HCT116 (cell line): ENCODE measurements at regions not wholly inside any gene's neighbourhood (a gene's known extent, or its start where the extent isn't known, plus 50 kb on each side); places are given as distances from the start of the nearest gene placed in this dataset.

ENCODE experiments used
- ATAC-seq: fragments of 200-7000 bp; cut with Tn5 transposase; 2 replicates; pipeline ENCODE4 v1.9.1; 2020; ENCODE audit warnings: mild to moderate bottlenecking, moderate library complexity
- BruUV-seq: library from RNA; stranded (reverse); fragments of 400-500 nt; replicated peaks from 2 replicates; lab custom pipeline; 2021; lab: Mats Ljungman, UMichigan
- CTCF ChIA-PET: fragments of 300-600 bp; sonication (Branson Sonifier 250); formaldehyde crosslinking; loops from one replicate; lab custom pipeline; 2021; ENCODE audit warnings: antibody characterized with exemption; lab: Charles Lee
- POLR2A ChIA-PET: fragments of 300-600, 350-600 bp; sonication (Branson Sonifier 250); formaldehyde crosslinking; loops from one replicate; lab custom pipeline; 2021; ENCODE audit warnings: antibody characterized with exemption; lab: Charles Lee
- RAD21 ChIA-PET, 2 experiments: fragments of 300-600 bp; sonication (Branson Sonifier 250); formaldehyde crosslinking; loops; one replicate each; lab custom pipeline; 2023; ENCODE audit warnings: low total read pairs in 2 of 2; ENCODE audit not compliant: uncharacterized antibody in 2 of 2, unreplicated experiment in 2 of 2, low non-redundant PET in 1 of 2; lab: Charles Lee
- DNase-seq: peaks from one replicate; pipeline ENCODE4 v3.0.0-alpha.2; 2010; ENCODE audit warnings: low read depth, low spot score
- H2AFZ ChIP-seq: fragments of 200-600 bp; shearing (Covaris generic), sonication (generic); 2 replicates; pipeline ENCODE4 v1.6.1; 2017; ENCODE audit warnings: low read depth, mixed run types, mixed read lengths, antibody characterized with exemption, low read length; ENCODE audit not compliant: poor library complexity, severe bottlenecking
- H3K27ac ChIP-seq: 2 replicates; pipeline ENCODE4 v1.5.1; 2012; ENCODE audit warnings: low read depth, low read length
- H3K27me3 ChIP-seq: fragments of 200-600 bp; sonication (generic); 2 replicates; pipeline ENCODE4 v1.6.1; 2016; ENCODE audit warnings: mixed run types, low read length, mixed read lengths; ENCODE audit not compliant: insufficient read depth
- H3K36me3 ChIP-seq, 2 experiments: fragments of 200-500 bp in 1 of 2; fragments of 200-600 bp in 1 of 2; sonication (Bioruptor generic) in 1 of 2; sonication (generic) in 1 of 2; 2 replicates each; pipeline versions ENCODE4 v1.5.1 to v1.6.1; 2014 to 2016; ENCODE audit warnings: low read length in 2 of 2, inconsistent platforms in 1 of 2, mixed read lengths in 1 of 2, mixed run types in 1 of 2; ENCODE audit not compliant: insufficient read depth in 2 of 2, control insufficient read depth in 1 of 2
- H3K4me1 ChIP-seq, 2 experiments: fragments of 200-600 bp in 1 of 2; sonication (generic) in 1 of 2; 2 replicates each; pipeline versions ENCODE4 v1.5.1 to v1.6.1; 2012 to 2017; ENCODE audit warnings: low read length in 2 of 2, inconsistent platforms in 1 of 2, mild to moderate bottlenecking in 1 of 2, mixed read lengths in 1 of 2, mixed run types in 1 of 2, moderate library complexity in 1 of 2; ENCODE audit not compliant: insufficient read depth in 2 of 2, control insufficient read depth in 1 of 2
- H3K4me2 ChIP-seq: fragments of 200-600 bp; sonication (generic); 2 replicates; pipeline ENCODE4 v1.6.1; 2017; ENCODE audit warnings: mixed run types, low read length, mixed read lengths
- H3K4me3 ChIP-seq, 2 experiments: fragments of 200-600 bp in 1 of 2; sonication (generic) in 1 of 2; replicated peaks in 1 of 2; 2 replicates each; pipeline ENCODE4 v1.5.1; 2011 to 2016; ENCODE audit warnings: low read length in 2 of 2, control low read depth in 1 of 2, low read depth in 1 of 2, mild to moderate bottlenecking in 1 of 2, mixed read lengths in 1 of 2, mixed run types in 1 of 2
- H3K79me2 ChIP-seq: fragments of 200-600 bp; sonication (generic); 2 replicates; pipeline ENCODE4 v1.6.1; 2017; ENCODE audit warnings: mild to moderate bottlenecking, mixed run types, low read length, moderate library complexity, mixed read lengths; ENCODE audit not compliant: insufficient read depth
- H3K9ac ChIP-seq: fragments of 200-600 bp; sonication (generic); 2 replicates; pipeline ENCODE4 v1.6.1; 2016; ENCODE audit warnings: low read length, mixed read lengths
- H3K9me2 ChIP-seq: fragments of 200-600 bp; sonication (generic), shearing (Covaris generic); 2 replicates; pipeline ENCODE4 v1.6.1; 2017; ENCODE audit warnings: mixed run types, mild to moderate bottlenecking, moderate library complexity; ENCODE audit not compliant: insufficient read depth
- H3K9me3 ChIP-seq, 2 experiments: fragments of 200-500 bp in 1 of 2; fragments of 200-600 bp in 1 of 2; sonication (Bioruptor generic) in 1 of 2; sonication (generic) in 1 of 2; 2 replicates each; pipeline ENCODE4 v1.6.1; 2014 to 2017; ENCODE audit warnings: low read length in 2 of 2, mixed read lengths in 2 of 2, inconsistent platforms in 1 of 2, low read depth in 1 of 2, mild to moderate bottlenecking in 1 of 2, mixed run types in 1 of 2, moderate library complexity in 1 of 2; ENCODE audit not compliant: control insufficient read depth in 1 of 2, insufficient read depth in 1 of 2
- H4K20me1 ChIP-seq: fragments of 200-600 bp; sonication (generic), shearing (Covaris generic); 2 replicates; pipeline ENCODE4 v1.6.1; 2017; ENCODE audit warnings: mixed run types, mild to moderate bottlenecking, moderate library complexity; ENCODE audit not compliant: insufficient read depth
- EGR1 ChIP-seq: IDR thresholded peaks from 2 replicates; pipeline ENCODE4 v1.6.1; 2012; ENCODE audit warnings: low read depth
- EZH2 ChIP-seq: fragments of 200-600 bp; sonication (generic); IDR thresholded peaks from 2 replicates; pipeline ENCODE4 v1.6.1; 2017; ENCODE audit warnings: antibody characterized with exemption, mixed run types
- EZH2phosphoT487 ChIP-seq: fragments of 200-600 bp; IDR thresholded peaks from 2 replicates; pipeline ENCODE4 v1.6.1; 2018; ENCODE audit warnings: antibody characterized with exemption, borderline replicate concordance
- FOSL1 ChIP-seq: IDR thresholded peaks from 2 replicates; pipeline ENCODE4 v1.6.1; 2012; ENCODE audit warnings: low read depth
- REST ChIP-seq: IDR thresholded peaks from 2 replicates; pipeline ENCODE4 v1.6.1; 2012; ENCODE audit warnings: low read depth
- SIN3A ChIP-seq: IDR thresholded peaks from 2 replicates; pipeline ENCODE4 v1.6.1; 2012; ENCODE audit warnings: low read depth
- YY1 ChIP-seq: IDR thresholded peaks from 2 replicates; pipeline ENCODE4 v1.6.1; 2011; ENCODE audit warnings: low read length, low read depth, moderate library complexity, mild to moderate bottlenecking; ENCODE audit not compliant: insufficient replicate concordance; ENCODE audit errors: extremely low read depth
- intact Hi-C: fragments of 100-400 bp; cut with micrococcal nuclease; formaldehyde crosslinking; loops from 2 replicates; pipeline ENCODE4 v1.10.0; 2022
- TF ChIP-seq, protein P1 (sequence below), 3 experiments: fragments of 200-600 bp in 1 of 3; sonication (generic) in 1 of 3; IDR thresholded peaks in 2 of 3; conservative IDR thresholded peaks in 1 of 3; 2 replicates each; pipeline ENCODE4 v1.5.1; 2012 to 2017; ENCODE audit warnings: low read depth in 2 of 3, low read length in 2 of 3, antibody characterized with exemption in 1 of 3, borderline replicate concordance in 1 of 3, control low read depth in 1 of 3, mild to moderate bottlenecking in 1 of 3, mixed read lengths in 1 of 3, mixed run types in 1 of 3, moderate library complexity in 1 of 3; ENCODE audit not compliant: insufficient read depth in 1 of 3

- H3K4me2 ChIP-seq: no peak overlapping the region
- no peak for TF ChIP-seq EZH2
- TF ChIP-seq REST: no peak
- TF ChIP-seq SIN3A: no peak
- TF ChIP-seq EGR1: no peak
- TF ChIP-seq YY1: no peak
- no peak for TF ChIP-seq EZH2phosphoT487
- TF ChIP-seq FOSL1: no peak
- TF ChIP-seq, protein P1, sequence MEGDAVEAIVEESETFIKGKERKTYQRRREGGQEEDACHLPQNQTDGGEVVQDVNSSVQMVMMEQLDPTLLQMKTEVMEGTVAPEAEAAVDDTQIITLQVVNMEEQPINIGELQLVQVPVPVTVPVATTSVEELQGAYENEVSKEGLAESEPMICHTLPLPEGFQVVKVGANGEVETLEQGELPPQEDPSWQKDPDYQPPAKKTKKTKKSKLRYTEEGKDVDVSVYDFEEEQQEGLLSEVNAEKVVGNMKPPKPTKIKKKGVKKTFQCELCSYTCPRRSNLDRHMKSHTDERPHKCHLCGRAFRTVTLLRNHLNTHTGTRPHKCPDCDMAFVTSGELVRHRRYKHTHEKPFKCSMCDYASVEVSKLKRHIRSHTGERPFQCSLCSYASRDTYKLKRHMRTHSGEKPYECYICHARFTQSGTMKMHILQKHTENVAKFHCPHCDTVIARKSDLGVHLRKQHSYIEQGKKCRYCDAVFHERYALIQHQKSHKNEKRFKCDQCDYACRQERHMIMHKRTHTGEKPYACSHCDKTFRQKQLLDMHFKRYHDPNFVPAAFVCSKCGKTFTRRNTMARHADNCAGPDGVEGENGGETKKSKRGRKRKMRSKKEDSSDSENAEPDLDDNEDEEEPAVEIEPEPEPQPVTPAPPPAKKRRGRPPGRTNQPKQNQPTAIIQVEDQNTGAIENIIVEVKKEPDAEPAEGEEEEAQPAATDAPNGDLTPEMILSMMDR (IDR thresholded peaks at IDR 0.05 in 2 of 3, conservative IDR thresholded peaks at IDR 0.05 in 1 of 3; ENCODE audit: borderline replicate concordance in 1 of 3, insufficient read depth in 1 of 3, low read depth in 2 of 3, low read length in 2 of 3): no peak
- intact Hi-C loops: no loop called here
- H2AFZ ChIP-seq: no peak overlapping the region
- no peak for ATAC-seq
- BruUV-seq: no TSS peak
- H3K27ac ChIP-seq: no peak overlapping the region
- H3K36me3 ChIP-seq: no peaks in the 10 kb centered on the region
- H3K9me3 ChIP-seq: peaks cover 4 to 13% of the 10 kb centered on the region in 2 experiments; a peak in 2 of 4 replicates
- H3K27me3 ChIP-seq: no peaks in the 10 kb centered on the region
- H3K4me3 ChIP-seq: no peak overlapping the region
- no peaks in the 10 kb centered on the region for H4K20me1 ChIP-seq
- no peak for DNase-seq
- H3K79me2 ChIP-seq: no peaks in the 10 kb centered on the region
- no peaks in the 10 kb centered on the region for H3K4me1 ChIP-seq
- CTCF ChIA-PET: no interaction called here
- POLR2A ChIA-PET: no interaction called here
- RAD21 ChIA-PET: no interaction called here
- H3K9ac ChIP-seq: no peak overlapping the region
- H3K9me2 ChIP-seq: no peaks in the 10 kb centered on the region
Measured at GRCh38 chr5:28850320-28850921, 1812.0 kb upstream of the CDH9 start.
